ENCODE measurements at regions not wholly inside any gene's neighbourhood (a gene's known extent, or its start where the extent isn't known, plus 50 kb on each side); places are given as distances from the start of the nearest gene placed in this dataset.

- Histone ChIP-seq H3K27ac (ENCODE audit: low read depth, low read length) (no peak overlapping the region), H3K9ac (ENCODE audit: low read depth, low read length) (no peak overlapping the region), H3K4me3 (ENCODE audit: low read depth, low read length) (no peak overlapping the region), H3K9me3 (ENCODE audit: control insufficient read depth, insufficient read depth, low read length) (no peaks in the 10 kb centered on the region), H3K4me1 (ENCODE audit: control insufficient read depth, insufficient read depth, low read length) (peaks cover 8% of the 10 kb centered on the region), H3K27me3 (ENCODE audit: control insufficient read depth, insufficient read depth, low read length) (no peaks in the 10 kb centered on the region), H3K36me3 (ENCODE audit: control insufficient read depth, insufficient read depth, low read length) (no peaks in the 10 kb centered on the region)
These were observed 654.9 kb upstream of the PKN2 start for GRCh38 chr1:88029142-88029541.

GRCh38 chr1:88029899-88030298 is 654.2 kb upstream of the PKN2 start:
- no peak overlapping the region for H3K4me3 ChIP-seq (ENCODE audit: low read depth, low read length)
- no peaks in the 10 kb centered on the region for H3K36me3 ChIP-seq (ENCODE audit: control insufficient read depth, insufficient read depth, low read length)
- no peak overlapping the region for H3K27ac ChIP-seq (ENCODE audit: low read depth, low read length)
- H3K4me1 ChIP-seq (ENCODE audit: control insufficient read depth, insufficient read depth, low read length) = peaks cover 8% of the 10 kb centered on the region
- H3K27me3 ChIP-seq (ENCODE audit: control insufficient read depth, insufficient read depth, low read length) = no peaks in the 10 kb centered on the region
- H3K9ac ChIP-seq (ENCODE audit: low read depth, low read length) = no peak overlapping the region
- H3K9me3 ChIP-seq (ENCODE audit: control insufficient read depth, insufficient read depth, low read length) = no peaks in the 10 kb centered on the region

- Histone ChIP-seq H3K27ac (ENCODE audit: low read depth, low read length) (no peak overlapping the region), H3K4me3 (ENCODE audit: low read depth, low read length) (no peak overlapping the region), H3K9me3 (ENCODE audit: control insufficient read depth, insufficient read depth, low read length) (no peaks in the 10 kb centered on the region; the same call in 1 of the 2 replicates), H3K4me1 (ENCODE audit: control insufficient read depth, insufficient read depth, low read length) (no peaks in the 10 kb centered on the region), H3K27me3 (ENCODE audit: control insufficient read depth, insufficient read depth, low read length) (no peaks in the 10 kb centered on the region), H3K36me3 (ENCODE audit: control insufficient read depth, insufficient read depth, low read length) (no peaks in the 10 kb centered on the region), H3K9ac (ENCODE audit: low read depth, low read length) (no peak overlapping the region)
These were observed 648.5 kb upstream of the PKN2 start for GRCh38 chr1:88035578-88035977.

- Histone ChIP-seq H3K4me1 (ENCODE audit: control insufficient read depth, insufficient read depth, low read length) (no peaks in the 10 kb centered on the region), H3K27me3 (ENCODE audit: control insufficient read depth, insufficient read depth, low read length) (no peaks in the 10 kb centered on the region), H3K36me3 (ENCODE audit: control insufficient read depth, insufficient read depth, low read length) (no peaks in the 10 kb centered on the region), H3K4me3 (ENCODE audit: low read depth, low read length) (no peak overlapping the region), H3K9ac (ENCODE audit: low read depth, low read length) (no peak overlapping the region), H3K9me3 (ENCODE audit: control insufficient read depth, insufficient read depth, low read length) (no peaks in the 10 kb centered on the region; the same call in 1 of the 2 replicates), H3K27ac (ENCODE audit: low read depth, low read length) (no peak overlapping the region)
These were observed 647.6 kb upstream of the PKN2 start for GRCh38 chr1:88036345-88037014.

GRCh38 chr1:88039240-88039639 is 644.8 kb upstream of the PKN2 start:
- Histone ChIP-seq H3K36me3 (ENCODE audit: control insufficient read depth, insufficient read depth, low read length) (no peaks in the 10 kb centered on the region), H3K27ac (ENCODE audit: low read depth, low read length) (no peak overlapping the region), H3K4me3 (ENCODE audit: low read depth, low read length) (no peak overlapping the region), H3K9me3 (ENCODE audit: control insufficient read depth, insufficient read depth, low read length) (no peaks in the 10 kb centered on the region; the same call in 1 of the 2 replicates), H3K27me3 (ENCODE audit: control insufficient read depth, insufficient read depth, low read length) (no peaks in the 10 kb centered on the region), H3K9ac (ENCODE audit: low read depth, low read length) (no peak overlapping the region), H3K4me1 (ENCODE audit: control insufficient read depth, insufficient read depth, low read length) (no peaks in the 10 kb centered on the region)

- Histone ChIP-seq H3K36me3 (ENCODE audit: control insufficient read depth, insufficient read depth, low read length) (no peaks in the 10 kb centered on the region), H3K27ac (ENCODE audit: low read depth, low read length) (no peak overlapping the region), H3K9ac (ENCODE audit: low read depth, low read length) (no peak overlapping the region), H3K4me1 (ENCODE audit: control insufficient read depth, insufficient read depth, low read length) (no peaks in the 10 kb centered on the region), H3K4me3 (ENCODE audit: low read depth, low read length) (no peak overlapping the region), H3K27me3 (ENCODE audit: control insufficient read depth, insufficient read depth, low read length) (no peaks in the 10 kb centered on the region), H3K9me3 (ENCODE audit: control insufficient read depth, insufficient read depth, low read length) (no peaks in the 10 kb centered on the region; the same call in 1 of the 2 replicates)
These were observed 640.2 kb upstream of the PKN2 start for GRCh38 chr1:88043834-88044233.

- Histone ChIP-seq H3K27ac (ENCODE audit: low read depth, low read length) (no peak overlapping the region), H3K4me3 (ENCODE audit: low read depth, low read length) (no peak overlapping the region), H3K27me3 (ENCODE audit: control insufficient read depth, insufficient read depth, low read length) (no peaks in the 10 kb centered on the region), H3K4me1 (ENCODE audit: control insufficient read depth, insufficient read depth, low read length) (peaks cover 5% of the 10 kb centered on the region; the same call in 1 of the 2 replicates), H3K9ac (ENCODE audit: low read depth, low read length) (no peak overlapping the region), H3K36me3 (ENCODE audit: control insufficient read depth, insufficient read depth, low read length) (no peaks in the 10 kb centered on the region), H3K9me3 (ENCODE audit: control insufficient read depth, insufficient read depth, low read length) (no peaks in the 10 kb centered on the region)
These were observed 631.9 kb upstream of the PKN2 start for GRCh38 chr1:88052167-88052566.

GRCh38 chr1:88053065-88053464 is 631.0 kb upstream of the PKN2 start:
- Histone ChIP-seq H3K9ac (ENCODE audit: low read depth, low read length) (no peak overlapping the region), H3K27me3 (ENCODE audit: control insufficient read depth, insufficient read depth, low read length) (no peaks in the 10 kb centered on the region), H3K9me3 (ENCODE audit: control insufficient read depth, insufficient read depth, low read length) (no peaks in the 10 kb centered on the region), H3K4me3 (ENCODE audit: low read depth, low read length) (no peak overlapping the region), H3K36me3 (ENCODE audit: control insufficient read depth, insufficient read depth, low read length) (no peaks in the 10 kb centered on the region), H3K27ac (ENCODE audit: low read depth, low read length) (no peak overlapping the region), H3K4me1 (ENCODE audit: control insufficient read depth, insufficient read depth, low read length) (peaks cover 5% of the 10 kb centered on the region; the same call in 1 of the 2 replicates)

GRCh38 chr1:88056881-88057280 is 627.2 kb upstream of the PKN2 start:
- Histone ChIP-seq H3K9ac (ENCODE audit: low read depth, low read length) (no peak overlapping the region), H3K36me3 (ENCODE audit: control insufficient read depth, insufficient read depth, low read length) (no peaks in the 10 kb centered on the region), H3K9me3 (ENCODE audit: control insufficient read depth, insufficient read depth, low read length) (no peaks in the 10 kb centered on the region), H3K4me3 (ENCODE audit: low read depth, low read length) (no peak overlapping the region), H3K27ac (ENCODE audit: low read depth, low read length) (no peak overlapping the region), H3K4me1 (ENCODE audit: control insufficient read depth, insufficient read depth, low read length) (no peaks in the 10 kb centered on the region), H3K27me3 (ENCODE audit: control insufficient read depth, insufficient read depth, low read length) (no peaks in the 10 kb centered on the region)

- Histone ChIP-seq H3K9me3 (ENCODE audit: control insufficient read depth, insufficient read depth, low read length) (no peaks in the 10 kb centered on the region), H3K9ac (ENCODE audit: low read depth, low read length) (no peak overlapping the region), H3K36me3 (ENCODE audit: control insufficient read depth, insufficient read depth, low read length) (no peaks in the 10 kb centered on the region), H3K4me3 (ENCODE audit: low read depth, low read length) (no peak overlapping the region), H3K27ac (ENCODE audit: low read depth, low read length) (no peak overlapping the region), H3K4me1 (ENCODE audit: control insufficient read depth, insufficient read depth, low read length) (no peaks in the 10 kb centered on the region), H3K27me3 (ENCODE audit: control insufficient read depth, insufficient read depth, low read length) (no peaks in the 10 kb centered on the region)
These were observed 625.9 kb upstream of the PKN2 start for GRCh38 chr1:88058205-88058604.

GRCh38 chr1:88060112-88060673 is 623.9 kb upstream of the PKN2 start:
- Histone ChIP-seq H3K27ac (ENCODE audit: low read depth, low read length) (no peak overlapping the region), H3K4me3 (ENCODE audit: low read depth, low read length) (no peak overlapping the region)

More at GRCh38 chr1:88060112-88060673, 623.9 kb upstream of the PKN2 start:
- no peaks in the 10 kb centered on the region for H3K36me3 ChIP-seq (ENCODE audit: control insufficient read depth, insufficient read depth, low read length)
- no peaks in the 10 kb centered on the region for H3K27me3 ChIP-seq (ENCODE audit: control insufficient read depth, insufficient read depth, low read length)
- no peak overlapping the region for H3K9ac ChIP-seq (ENCODE audit: low read depth, low read length)
- no peaks in the 10 kb centered on the region for H3K4me1 ChIP-seq (ENCODE audit: control insufficient read depth, insufficient read depth, low read length)
- no peaks in the 10 kb centered on the region for H3K9me3 ChIP-seq (ENCODE audit: control insufficient read depth, insufficient read depth, low read length)

Data from HUES48 (cell line).